ENCODE measurements at regions not wholly inside any gene's neighbourhood (a gene's known extent, or its start where the extent isn't known, plus 50 kb on each side); places are given as distances from the start of the nearest gene placed in this dataset.

DNA sequence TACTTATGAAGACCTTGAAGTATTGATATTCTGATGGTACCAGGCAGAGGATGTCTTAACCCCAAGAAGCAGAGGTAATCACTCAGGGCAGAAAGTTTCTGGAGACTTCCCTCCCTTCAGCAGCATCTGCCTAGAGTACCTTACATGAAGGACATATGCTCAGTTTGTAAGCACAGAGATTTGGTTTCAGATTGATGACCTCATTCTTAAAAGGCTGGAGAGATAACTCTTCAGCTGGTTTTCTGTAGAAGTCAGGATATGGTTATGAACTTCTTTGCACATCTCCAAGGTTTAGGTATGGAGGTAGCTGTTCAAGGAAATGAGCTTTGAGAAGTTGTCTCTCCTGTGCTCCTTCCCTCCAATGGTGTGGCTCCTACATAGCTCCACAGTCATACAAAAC lies 148.7 kb downstream of the HHIPL2 start:
- no peaks in the 10 kb centered on the region for H3K36me3 ChIP-seq (ENCODE audit: insufficient read depth, low read length)
- H3K4me3 ChIP-seq (ENCODE audit: low read length in 2 of 2): no peak overlapping the region
- DNase-seq: no peak
- no peak overlapping the region for H3K4me3 Mint-ChIP-seq
- peaks cover 0 to 4% (median 3%) of the 10 kb centered on the region in 4 donors for H3K4me1 Mint-ChIP-seq
- no peak overlapping the region for H3K27ac ChIP-seq (ENCODE audit: low read depth, low read length)
- H3K9me3 Mint-ChIP-seq: peaks cover 0 to 3% (median 1%) of the 10 kb centered on the region in 8 donors
- H3K4me1 ChIP-seq (ENCODE audit: insufficient read depth, low read length): no peaks in the 10 kb centered on the region
- H3K36me3 Mint-ChIP-seq: no peaks in the 10 kb centered on the region
- H3K27me3 Mint-ChIP-seq: peaks cover 0 to 2% of the 10 kb centered on the region in 2 donors
- intact Hi-C loops (cut with micrococcal nuclease): no loop called here
- CTCF ChIA-PET (ENCODE audit: partially characterized antibody): interaction anchor here (1.1 to 1.2 kb wide), 2 partner anchors 56 to 57 kb away, joined by 3 to 8 read pairs; no protein-coding TSS in a partner anchor
- POLR2A ChIA-PET (ENCODE audit: partially characterized antibody): no interaction called here
- no peaks in the 10 kb centered on the region for H3K27me3 ChIP-seq (ENCODE audit: insufficient read depth, low read length)
- H3K27ac Mint-ChIP-seq: peak overlapping the region in 1 of 7 donors; percentile 29
- no peaks in the 10 kb centered on the region for H3K9me3 ChIP-seq (ENCODE audit: control insufficient read depth in 1 of 2, low read length in 2 of 2)

DNA sequence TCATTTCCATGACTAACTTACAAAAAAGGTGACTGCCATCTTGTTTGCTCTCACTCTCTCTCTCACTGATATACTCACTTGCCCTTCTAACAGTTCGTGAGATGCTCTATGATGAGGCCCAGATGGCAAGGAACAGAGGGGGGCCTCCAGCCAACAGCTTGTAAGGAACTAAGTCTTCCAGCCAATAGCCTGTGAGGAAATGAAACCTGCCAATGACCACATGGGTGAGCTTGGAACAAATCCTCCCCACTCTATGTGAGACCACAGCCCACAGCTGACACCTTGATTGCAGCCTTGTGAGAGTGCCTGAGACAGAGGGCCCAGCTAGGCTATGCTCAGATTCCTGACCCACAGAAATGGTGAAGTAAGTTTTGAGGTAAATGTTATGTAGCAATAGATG lies 153.7 kb downstream of the HHIPL2 start:
- POLR2A ChIA-PET (ENCODE audit: partially characterized antibody): no interaction called here
- H3K27ac Mint-ChIP-seq: peak overlapping the region in 1 of 7 donors; percentile 27
- CTCF ChIA-PET (ENCODE audit: partially characterized antibody): no interaction called here
- Histone ChIP-seq H3K27me3 (ENCODE audit: insufficient read depth, low read length) (no peaks in the 10 kb centered on the region), H3K4me3 (ENCODE audit: low read length in 2 of 2) (no peak overlapping the region), H3K27ac (ENCODE audit: low read depth, low read length) (no peak overlapping the region), H3K9me3 (ENCODE audit: control insufficient read depth in 1 of 2, low read length in 2 of 2) (no peaks in the 10 kb centered on the region), H3K4me1 (ENCODE audit: insufficient read depth, low read length) (no peaks in the 10 kb centered on the region), H3K36me3 (ENCODE audit: insufficient read depth, low read length) (no peaks in the 10 kb centered on the region)
- H3K4me1 Mint-ChIP-seq: peaks cover 0 to 13% (median 2%) of the 10 kb centered on the region in 4 donors
- peaks cover 0 to 7% (median 2%) of the 10 kb centered on the region in 8 donors for H3K9me3 Mint-ChIP-seq
- H3K27me3 Mint-ChIP-seq: peaks cover 4 to 6% of the 10 kb centered on the region in 2 donors
- no peak for DNase-seq
- H3K4me3 Mint-ChIP-seq: no peak overlapping the region
- H3K36me3 Mint-ChIP-seq: peaks cover 0 to 16% of the 10 kb centered on the region in 2 donors
- intact Hi-C loops (cut with micrococcal nuclease): no loop called here

- H3K27me3 Mint-ChIP-seq: peaks cover 4 to 6% of the 10 kb centered on the region in 2 donors
- H3K9me3 Mint-ChIP-seq: peaks cover 0 to 7% (median 4%) of the 10 kb centered on the region in 8 donors
- intact Hi-C loops (cut with micrococcal nuclease): no loop called here
- CTCF ChIA-PET (ENCODE audit: partially characterized antibody): interaction anchor here (1.2 kb wide), 1 partner anchor 63 kb away, joined by 3 read pairs; no protein-coding TSS in a partner anchor
- Histone ChIP-seq H3K4me1 (ENCODE audit: insufficient read depth, low read length) (no peaks in the 10 kb centered on the region), H3K27me3 (ENCODE audit: insufficient read depth, low read length) (no peaks in the 10 kb centered on the region), H3K4me3 (ENCODE audit: low read length in 2 of 2) (no peak overlapping the region), H3K9me3 (ENCODE audit: control insufficient read depth in 1 of 2, low read length in 2 of 2) (no peaks in the 10 kb centered on the region), H3K27ac (ENCODE audit: low read depth, low read length) (no peak overlapping the region), H3K36me3 (ENCODE audit: insufficient read depth, low read length) (no peaks in the 10 kb centered on the region)
- DNase-seq: no peak
- POLR2A ChIA-PET (ENCODE audit: partially characterized antibody): no interaction called here
- no peak overlapping the region for H3K4me3 Mint-ChIP-seq
- peaks cover 0 to 10% (median 0%) of the 10 kb centered on the region in 4 donors for H3K4me1 Mint-ChIP-seq
- no peak overlapping the region for H3K27ac Mint-ChIP-seq
- peaks cover 0 to 16% of the 10 kb centered on the region in 2 donors for H3K36me3 Mint-ChIP-seq
Observed at GRCh38 chr1:222392556-222392955, 155.3 kb downstream of the HHIPL2 start.

- ChIA-PET POLR2A (ENCODE audit: partially characterized antibody) (no interaction called here), CTCF (ENCODE audit: partially characterized antibody) (interaction anchor here (1.2 kb wide), 1 partner anchor 65 kb away, joined by 7 read pairs; no protein-coding TSS in a partner anchor)
- DNase-seq: no peak
- no peaks in the 10 kb centered on the region for H3K27me3 ChIP-seq (ENCODE audit: insufficient read depth, low read length)
- no peak overlapping the region for H3K4me3 ChIP-seq (ENCODE audit: low read length in 2 of 2)
- no peaks in the 10 kb centered on the region for H3K36me3 ChIP-seq (ENCODE audit: insufficient read depth, low read length)
- Mint-ChIP-seq H3K27me3 (peaks cover 6% of the 10 kb centered on the region in 2 donors), H3K27ac (no peak overlapping the region), H3K36me3 (peaks cover 0 to 16% of the 10 kb centered on the region in 2 donors), H3K9me3 (peaks cover 0 to 7% (median 4%) of the 10 kb centered on the region in 8 donors), H3K4me1 (peaks cover 0 to 17% (median 0%) of the 10 kb centered on the region in 4 donors), H3K4me3 (no peak overlapping the region)
- no peak overlapping the region for H3K27ac ChIP-seq (ENCODE audit: low read depth, low read length)
- intact Hi-C loops (cut with micrococcal nuclease): no loop called here
- no peaks in the 10 kb centered on the region for H3K9me3 ChIP-seq (ENCODE audit: control insufficient read depth in 1 of 2, low read length in 2 of 2)
- no peaks in the 10 kb centered on the region for H3K4me1 ChIP-seq (ENCODE audit: insufficient read depth, low read length)
Observed at GRCh38 chr1:222390181-222390580, 157.7 kb downstream of the HHIPL2 start.

DNA sequence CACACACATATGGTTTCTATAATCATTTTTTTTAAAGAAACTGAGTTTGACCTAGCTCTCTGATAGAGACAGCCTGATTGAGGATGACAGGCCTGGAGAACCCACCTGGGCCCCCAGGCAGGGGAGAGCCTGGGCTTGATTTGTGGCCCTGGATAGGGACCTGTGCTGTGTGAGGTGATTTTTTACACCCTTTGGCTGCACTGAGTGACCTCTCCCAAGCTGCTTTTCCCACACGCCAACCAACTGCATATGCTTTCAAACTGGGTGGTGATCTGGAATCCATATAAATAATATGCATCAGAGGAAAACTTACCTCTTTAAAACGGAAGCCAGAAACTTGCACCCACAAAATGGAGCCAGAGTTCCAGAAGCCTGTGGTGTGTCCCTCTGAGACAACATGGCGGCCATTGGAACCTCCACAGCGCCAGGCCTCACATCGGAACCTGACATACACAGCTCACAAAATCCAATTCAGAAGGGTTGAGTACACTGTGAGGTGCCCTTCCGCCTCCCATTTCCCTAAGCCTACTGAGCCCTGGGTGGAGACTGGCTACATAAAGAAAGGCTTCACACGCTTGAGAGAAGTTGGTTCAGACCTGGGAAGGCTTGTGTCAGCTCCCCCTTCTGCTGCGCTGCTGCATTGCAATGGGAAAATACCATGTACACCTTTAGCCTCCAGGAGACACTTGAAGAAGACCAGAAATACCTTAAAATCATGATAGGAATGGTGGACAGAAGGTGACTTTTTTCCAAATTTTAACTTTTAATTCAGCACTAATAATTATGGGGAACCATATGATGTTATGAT lies 160.7 kb downstream of the HHIPL2 start:
- Histone ChIP-seq H3K27ac (ENCODE audit: low read depth, low read length) (no peak overlapping the region), H3K4me1 (ENCODE audit: insufficient read depth, low read length) (no peaks in the 10 kb centered on the region), H3K4me3 (ENCODE audit: low read length in 2 of 2) (no peak overlapping the region), H3K9me3 (ENCODE audit: control insufficient read depth in 1 of 2, low read length in 2 of 2) (no peaks in the 10 kb centered on the region), H3K36me3 (ENCODE audit: insufficient read depth, low read length) (no peaks in the 10 kb centered on the region), H3K27me3 (ENCODE audit: insufficient read depth, low read length) (no peaks in the 10 kb centered on the region)
- POLR2A ChIA-PET (ENCODE audit: partially characterized antibody): no interaction called here
- CTCF ChIA-PET (ENCODE audit: partially characterized antibody): interaction anchor here (1.2 kb wide), 1 partner anchor 68 kb away, joined by 5 read pairs; no protein-coding TSS in a partner anchor
- DNase-seq: no peak
- Mint-ChIP-seq H3K9me3 (peaks cover 0 to 9% (median 1%) of the 10 kb centered on the region in 8 donors), H3K4me1 (peaks cover 0 to 17% (median 0%) of the 10 kb centered on the region in 4 donors), H3K27me3 (peaks cover 2% of the 10 kb centered on the region in 2 donors), H3K36me3 (peaks cover 2 to 10% of the 10 kb centered on the region in 2 donors), H3K27ac (no peak overlapping the region), H3K4me3 (no peak overlapping the region)
- intact Hi-C loops (cut with micrococcal nuclease): no loop called here

DNA sequence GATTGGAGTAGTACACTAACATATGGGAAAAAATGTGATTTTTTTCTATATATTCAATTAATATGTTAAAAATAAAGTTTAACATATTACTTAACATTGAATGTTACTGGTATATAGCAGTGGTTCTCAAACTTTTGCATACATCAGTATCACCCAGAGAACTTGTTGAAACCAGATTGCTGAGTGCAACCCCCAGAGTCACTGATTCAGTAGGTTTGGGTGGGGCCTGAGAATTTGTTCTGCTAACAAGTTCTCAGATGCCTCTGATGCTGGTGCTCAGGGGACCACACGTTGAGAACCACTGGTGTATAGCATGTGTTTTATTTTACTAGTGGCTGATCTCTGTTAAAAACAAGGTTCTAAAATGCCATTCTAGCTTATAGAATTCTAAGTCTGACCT lies 161.9 kb downstream of the HHIPL2 start:
- ChIA-PET POLR2A (ENCODE audit: partially characterized antibody) (no interaction called here), CTCF (ENCODE audit: partially characterized antibody) (interaction anchor here (1.2 kb wide), 1 partner anchor 69 kb away, joined by 5 read pairs; no protein-coding TSS in a partner anchor)
- H3K4me3 ChIP-seq (ENCODE audit: low read length in 2 of 2): no peak overlapping the region
- no peak overlapping the region for H3K27ac Mint-ChIP-seq
- peaks cover 2 to 14% of the 10 kb centered on the region in 2 donors for H3K36me3 Mint-ChIP-seq
- no peaks in the 10 kb centered on the region for H3K27me3 ChIP-seq (ENCODE audit: insufficient read depth, low read length)
- intact Hi-C loops (cut with micrococcal nuclease): no loop called here
- no peaks in the 10 kb centered on the region for H3K4me1 ChIP-seq (ENCODE audit: insufficient read depth, low read length)
- H3K36me3 ChIP-seq (ENCODE audit: insufficient read depth, low read length): no peaks in the 10 kb centered on the region
- H3K9me3 ChIP-seq (ENCODE audit: control insufficient read depth in 1 of 2, low read length in 2 of 2): no peaks in the 10 kb centered on the region
- H3K27ac ChIP-seq (ENCODE audit: low read depth, low read length): no peak overlapping the region
- peaks cover 0 to 11% (median 3%) of the 10 kb centered on the region in 8 donors for H3K9me3 Mint-ChIP-seq
- peaks cover 0 to 14% (median 0%) of the 10 kb centered on the region in 4 donors for H3K4me1 Mint-ChIP-seq
- no peak for DNase-seq
- peaks cover 0 to 2% of the 10 kb centered on the region in 2 donors for H3K27me3 Mint-ChIP-seq
- H3K4me3 Mint-ChIP-seq: no peak overlapping the region

DNA sequence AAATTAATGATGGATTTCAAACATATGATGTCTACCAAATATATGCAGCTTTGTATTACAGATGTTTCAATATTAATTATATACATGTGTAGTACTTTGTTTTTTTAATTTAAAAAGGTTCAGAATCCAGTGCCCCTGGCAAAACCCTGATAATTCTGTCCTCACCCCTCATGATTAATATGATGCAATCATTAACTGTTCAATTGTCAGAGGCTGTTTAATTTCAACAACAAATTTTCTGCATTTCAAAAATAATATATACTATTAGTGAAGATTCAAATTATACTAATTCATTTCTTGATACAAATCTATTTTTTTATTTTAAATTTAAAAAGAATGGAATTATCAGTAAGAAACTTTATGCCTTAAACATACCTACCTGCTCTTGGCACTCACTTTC lies 162.6 kb downstream of the HHIPL2 start:
- peaks cover 2 to 18% (median 9%) of the 10 kb centered on the region in 8 donors for H3K9me3 Mint-ChIP-seq
- H3K4me1 ChIP-seq (ENCODE audit: insufficient read depth, low read length): no peaks in the 10 kb centered on the region
- ChIA-PET CTCF (ENCODE audit: partially characterized antibody) (no interaction called here), POLR2A (ENCODE audit: partially characterized antibody) (no interaction called here)
- peaks cover 0 to 4% of the 10 kb centered on the region in 2 donors for H3K27me3 Mint-ChIP-seq
- H3K4me3 Mint-ChIP-seq: no peak overlapping the region
- intact Hi-C loops (cut with micrococcal nuclease): no loop called here
- no peaks in the 10 kb centered on the region for H3K27me3 ChIP-seq (ENCODE audit: insufficient read depth, low read length)
- H3K4me3 ChIP-seq (ENCODE audit: low read length in 2 of 2): no peak overlapping the region
- peaks cover 2 to 15% of the 10 kb centered on the region in 2 donors for H3K36me3 Mint-ChIP-seq
- peaks cover 0 to 14% (median 0%) of the 10 kb centered on the region in 4 donors for H3K4me1 Mint-ChIP-seq
- no peak for DNase-seq
- H3K36me3 ChIP-seq (ENCODE audit: insufficient read depth, low read length): no peaks in the 10 kb centered on the region
- no peak overlapping the region for H3K27ac Mint-ChIP-seq
- no peak overlapping the region for H3K27ac ChIP-seq (ENCODE audit: low read depth, low read length)
- H3K9me3 ChIP-seq (ENCODE audit: control insufficient read depth in 1 of 2, low read length in 2 of 2): no peaks in the 10 kb centered on the region
